GM18505 (cell line): ENCODE measurements at regions not wholly inside any gene's neighbourhood (a gene's known extent, or its start where the extent isn't known, plus 50 kb on each side); places are given as distances from the start of the nearest gene placed in this dataset.
"Not testable (repeated sequence)": the region's sequence is repeated elsewhere in the genome, so short reads cannot be mapped to it uniquely, and the experiment has no call there.

Experiments used
- ATAC-seq: cut with Tn5 transposase; IDR thresholded peaks from one replicate; pipeline ENCODE4 v1.9.1; 2021; ENCODE audit not compliant: unreplicated experiment
- POLR2A ChIP-seq: IDR thresholded peaks from 4 replicates; pipeline ENCODE4 v1.6.1; 2011; ENCODE audit warnings: borderline replicate concordance; ENCODE audit not compliant: insufficient read depth, insufficient read length; ENCODE audit errors: extremely low read depth

- TF ChIP-seq POLR2A, result no peak
- ATAC-seq, result no peak
Measured at GRCh38 chr3:72277710-72278109, 492.8 kb upstream of the PROK2 start.

- TF ChIP-seq POLR2A, result no peak
- ATAC-seq, result no peak
Measured at GRCh38 chr3:72276806-72277205, 491.9 kb upstream of the PROK2 start.

- ATAC-seq, result no peak
- TF ChIP-seq POLR2A, result no peak
Measured at GRCh38 chr3:72275331-72275751, 490.4 kb upstream of the PROK2 start.

- no peak for TF ChIP-seq POLR2A
- ATAC-seq, result no peak
Measured at GRCh38 chr3:72274493-72275330, 489.8 kb upstream of the PROK2 start.

GRCh38 chr3:72273615-72274014, 488.7 kb upstream of the PROK2 start:
- no peak for TF ChIP-seq POLR2A
- ATAC-seq, result no peak

GRCh38 chr3:72272356-72272755, 487.4 kb upstream of the PROK2 start:
- no peak for ATAC-seq
- TF ChIP-seq POLR2A, result no peak

- ATAC-seq, result no peak
- TF ChIP-seq POLR2A, result no peak
Measured at GRCh38 chr3:72271923-72272322, 487.0 kb upstream of the PROK2 start.

- TF ChIP-seq POLR2A, result no peak
- ATAC-seq, result no peak
Measured at GRCh38 chr3:72271216-72271615, 486.3 kb upstream of the PROK2 start.

GRCh38 chr3:72270730-72271129, 485.8 kb upstream of the PROK2 start:
- ATAC-seq, result no peak
- TF ChIP-seq POLR2A, result no peak

- TF ChIP-seq POLR2A, result no peak
- ATAC-seq, result no peak
Measured at GRCh38 chr3:72270072-72270681, 485.2 kb upstream of the PROK2 start.

- no peak for ATAC-seq
- no peak for TF ChIP-seq POLR2A
Measured at GRCh38 chr3:72269475-72269874, 484.5 kb upstream of the PROK2 start.

GRCh38 chr3:72266921-72267524, 482.1 kb upstream of the PROK2 start:
- ATAC-seq, result not testable (repeated sequence)

GRCh38 chr3:72266016-72266370, 481.0 kb upstream of the PROK2 start:
- ATAC-seq, result peak; percentile 29
- no peak for TF ChIP-seq POLR2A
